Left ventricle myocardium superior (tissue), 1 donor: ENCODE measurements at regions not wholly inside any gene's neighbourhood (a gene's known extent, or its start where the extent isn't known, plus 50 kb on each side); places are given as distances from the start of the nearest gene placed in this dataset.
A peak's percentile ranks its signal among the peaks of the same experiment; 100 is the strongest.
"Not testable (repeated sequence)": the region's sequence is repeated elsewhere in the genome, so short reads cannot be mapped to it uniquely, and the experiment has no call there.

Source experiments
- ATAC-seq: fragments of 200-7000 bp; cut with Tn5 transposase; one replicate; pipeline ENCODE4 v1.9.1; 2020; ENCODE audit warnings: mild to moderate bottlenecking, moderate library complexity
- DNase-seq: peaks from one replicate; pipeline ENCODE4 v3.0.0-alpha.2; 2020
- intact Hi-C: fragments of 100-400 bp; cut with micrococcal nuclease; formaldehyde crosslinking; loops from one replicate; pipeline ENCODE4 v1.11.0; 2022
- donor health status: DM: no; HTN: yes; CAD: no; lungs with severe emphysema.

DNA sequence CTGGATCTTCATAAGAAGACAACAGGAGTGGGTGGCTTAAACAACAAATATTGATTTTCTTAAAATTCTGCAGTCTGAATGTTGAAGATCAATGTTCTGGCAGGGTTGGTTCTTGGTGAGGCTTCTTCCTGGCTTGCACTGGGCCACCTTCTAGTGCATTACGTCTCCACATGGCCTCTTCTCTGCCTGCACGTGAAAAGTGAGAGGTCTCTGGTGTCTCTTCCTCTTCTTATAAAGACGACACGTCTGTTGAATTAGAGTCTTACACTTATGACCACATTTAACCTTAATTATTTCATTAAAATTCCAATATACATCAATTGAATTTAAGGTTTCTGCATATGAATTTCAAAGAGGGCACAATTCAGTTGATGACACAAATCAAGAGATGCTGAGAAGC lies 1100.1 kb downstream of the TMEM121 start:
- DNase-seq, intact Hi-C loops, ATAC-seq: not testable (repeated sequence)

DNA sequence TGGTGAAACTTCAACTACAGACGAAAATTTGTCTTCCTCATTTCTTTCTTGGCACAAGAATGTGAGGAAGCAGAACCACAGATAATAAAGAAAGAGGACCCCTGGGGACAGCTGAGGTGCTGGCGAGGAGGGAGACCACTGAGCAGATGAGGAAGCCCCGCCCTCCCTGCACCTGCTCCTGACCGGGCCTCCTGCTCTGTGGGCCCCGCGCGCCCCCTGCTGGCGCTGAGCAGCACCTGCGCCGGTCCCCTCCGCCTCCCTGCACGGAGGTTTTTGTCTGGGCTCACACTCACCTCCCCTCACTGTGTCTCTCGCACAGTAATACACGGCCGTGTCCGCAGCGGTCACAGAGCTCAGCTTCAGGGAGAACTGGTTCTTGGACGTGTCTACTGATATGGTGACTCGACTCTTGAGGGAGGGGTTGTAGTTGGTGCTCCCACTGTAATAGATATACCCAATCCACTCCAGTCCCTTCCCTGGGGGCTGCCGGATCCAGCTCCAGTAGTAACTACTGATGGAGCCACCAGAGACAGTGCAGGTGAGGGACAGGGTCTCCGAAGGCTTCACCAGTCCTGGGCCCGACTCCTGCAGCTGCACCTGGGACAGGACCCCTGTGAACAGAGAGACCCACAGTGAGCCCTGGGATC lies 1100.7 kb downstream of the TMEM121 start:
- intact Hi-C loops, ATAC-seq: not testable (repeated sequence)

DNA sequence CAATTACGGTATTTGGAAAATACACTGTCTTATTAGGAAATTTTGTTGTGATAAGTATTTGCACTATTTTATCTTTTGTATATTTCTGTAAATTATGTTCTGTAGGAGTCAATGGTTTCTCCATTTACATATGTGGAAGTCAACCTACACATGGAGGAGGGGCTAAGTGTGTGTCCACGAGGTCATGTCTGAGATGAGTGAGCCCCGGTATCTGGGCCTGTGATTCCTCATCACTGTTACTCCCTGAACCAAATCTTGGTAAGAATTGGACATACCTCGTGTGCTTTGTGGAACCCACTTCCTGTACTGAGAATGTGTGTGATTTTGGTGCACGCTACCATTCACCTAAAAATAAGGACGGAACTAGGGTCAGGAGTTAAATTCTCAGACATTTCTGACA lies 1105.5 kb downstream of the TMEM121 start:
- ATAC-seq (no peak), DNase-seq (no peak)
- intact Hi-C loops: no loop called here

More for the DNA sequence above, 1100.7 kb downstream of the TMEM121 start:
- peak; percentile 68 for DNase-seq

DNA sequence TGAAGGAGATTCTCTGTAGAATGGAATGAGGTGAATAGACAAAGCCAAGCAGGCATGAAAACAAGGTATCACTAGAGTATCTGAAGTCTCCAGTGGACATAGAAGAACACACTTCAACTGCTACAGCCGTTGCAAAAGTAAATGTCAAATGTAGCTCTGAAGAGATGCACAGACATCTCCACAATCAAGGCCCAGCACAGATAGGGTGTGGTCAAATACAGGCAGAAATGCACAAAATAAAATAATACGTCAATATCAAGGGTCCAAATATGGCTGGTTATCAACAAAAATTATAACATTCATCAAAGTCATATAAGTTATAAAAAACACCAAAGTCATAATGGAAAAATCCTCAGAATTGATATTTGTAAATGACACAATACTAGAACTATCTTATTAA lies 1107.3 kb downstream of the TMEM121 start:
- DNase-seq (no peak), ATAC-seq (no peak)
- intact Hi-C loops: no loop called here

DNA sequence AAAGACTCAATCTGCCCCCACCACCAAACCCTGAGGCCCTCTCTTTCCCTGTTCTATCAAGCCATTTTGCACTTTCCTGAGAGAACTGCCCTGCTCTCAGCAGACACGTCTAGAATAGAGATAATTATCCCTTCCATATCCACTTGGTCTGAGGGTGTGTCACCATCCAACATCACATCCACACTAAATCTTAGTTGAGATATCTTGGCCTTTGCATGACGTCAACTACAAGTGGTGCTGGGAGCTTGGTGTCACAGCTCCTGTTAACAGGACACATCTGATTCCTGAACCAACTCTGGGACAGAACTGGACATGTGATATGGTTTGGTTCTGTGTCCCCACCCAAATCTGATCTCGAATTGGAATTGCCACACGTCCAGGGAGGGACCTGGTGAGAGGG lies 1109.2 kb downstream of the TMEM121 start:
- ATAC-seq (no peak), DNase-seq (no peak)
- intact Hi-C loops: no loop called here

DNA sequence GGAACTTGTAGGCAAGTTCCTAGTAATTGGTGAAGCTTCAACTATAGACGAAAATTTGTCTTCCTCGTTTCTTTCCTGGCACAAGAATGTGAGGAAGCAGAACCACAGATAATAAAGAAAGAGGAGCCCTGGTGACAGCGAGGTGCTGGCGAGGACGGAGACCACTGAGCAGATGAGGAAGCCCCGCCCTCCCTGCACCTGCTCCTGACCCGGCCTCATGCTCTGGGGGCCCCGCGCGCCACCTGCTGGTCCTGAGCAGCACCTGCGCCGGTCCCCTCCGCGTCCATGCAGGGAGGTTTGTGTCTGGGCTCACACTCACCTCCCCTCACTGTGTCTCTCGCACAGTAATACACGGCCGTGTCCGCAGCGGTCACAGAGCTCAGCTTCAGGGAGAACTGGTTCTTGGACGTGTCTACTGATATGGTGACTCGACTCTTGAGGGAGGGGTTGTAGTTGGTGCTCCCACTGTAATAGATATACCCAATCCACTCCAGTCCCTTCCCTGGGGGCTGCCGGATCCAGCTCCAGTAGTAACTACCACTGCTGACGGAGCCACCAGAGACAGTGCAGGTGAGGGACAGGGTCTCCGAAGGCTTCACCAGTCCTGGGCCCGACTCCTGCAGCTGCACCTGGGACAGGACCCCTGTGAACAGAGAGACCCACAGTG lies 1112.5 kb downstream of the TMEM121 start:
- DNase-seq, ATAC-seq, intact Hi-C loops: not testable (repeated sequence)

DNA sequence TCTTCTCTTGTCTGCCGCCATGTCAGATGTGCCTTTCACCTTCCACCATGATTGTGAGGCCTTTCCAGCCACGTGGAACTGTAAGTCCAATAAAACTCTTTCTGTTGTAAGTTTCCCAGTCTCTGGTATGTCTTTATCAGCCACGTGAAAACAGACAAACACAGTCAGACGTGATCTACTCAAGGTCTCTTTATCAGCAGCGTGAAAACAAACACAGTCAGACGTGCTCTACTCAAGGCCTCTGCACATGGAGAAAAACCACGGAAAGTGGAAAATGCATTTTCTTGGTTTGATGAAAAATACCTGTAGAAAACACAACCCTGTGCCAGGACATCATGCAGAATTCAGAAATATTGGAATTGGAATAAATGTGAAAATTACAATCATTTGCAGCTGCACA lies 1115.7 kb downstream of the TMEM121 start:
- intact Hi-C loops: no loop called here
- DNase-seq (no peak), ATAC-seq (no peak)

DNA sequence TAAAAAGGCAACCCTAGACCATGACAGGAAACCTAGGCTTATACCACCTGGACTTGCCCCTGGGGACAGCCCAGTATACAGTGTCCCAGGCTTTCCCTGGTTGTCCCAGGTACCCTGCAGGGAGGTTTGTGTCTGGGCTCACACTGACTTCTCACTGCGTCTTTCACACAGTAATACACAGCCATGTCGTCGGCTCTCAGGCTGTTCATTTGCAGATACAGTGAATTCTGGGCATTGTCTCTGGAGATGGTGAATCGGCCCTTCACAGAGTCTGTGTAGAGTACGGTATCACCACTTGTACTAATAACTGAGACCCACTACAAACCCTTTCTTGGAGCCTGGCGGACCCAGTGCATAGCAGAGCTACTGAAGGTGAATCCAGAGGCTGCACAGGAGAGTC lies 1116.6 kb downstream of the TMEM121 start:
- ATAC-seq, DNase-seq, intact Hi-C loops: not testable (repeated sequence)

DNA sequence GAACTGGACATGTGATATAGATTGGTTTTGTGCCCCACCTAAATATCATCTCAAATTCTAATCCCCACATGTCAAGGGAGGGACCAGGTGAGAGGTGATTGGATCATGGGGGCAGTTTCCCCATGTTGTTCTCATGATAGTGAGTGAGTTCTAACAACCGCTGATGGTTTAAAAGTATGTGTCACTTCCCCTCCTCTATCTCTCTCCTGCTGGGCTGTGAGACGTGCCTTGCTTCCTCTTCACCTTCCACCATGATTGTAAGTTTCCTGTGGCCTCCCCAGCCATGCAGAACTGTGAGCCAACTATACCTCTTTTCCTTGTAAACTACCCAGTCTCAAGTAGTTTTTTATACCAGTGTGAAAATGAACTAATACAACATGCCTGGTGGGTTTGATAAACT lies 1122.5 kb downstream of the TMEM121 start:
- ATAC-seq, intact Hi-C loops, DNase-seq: not testable (repeated sequence)

DNA sequence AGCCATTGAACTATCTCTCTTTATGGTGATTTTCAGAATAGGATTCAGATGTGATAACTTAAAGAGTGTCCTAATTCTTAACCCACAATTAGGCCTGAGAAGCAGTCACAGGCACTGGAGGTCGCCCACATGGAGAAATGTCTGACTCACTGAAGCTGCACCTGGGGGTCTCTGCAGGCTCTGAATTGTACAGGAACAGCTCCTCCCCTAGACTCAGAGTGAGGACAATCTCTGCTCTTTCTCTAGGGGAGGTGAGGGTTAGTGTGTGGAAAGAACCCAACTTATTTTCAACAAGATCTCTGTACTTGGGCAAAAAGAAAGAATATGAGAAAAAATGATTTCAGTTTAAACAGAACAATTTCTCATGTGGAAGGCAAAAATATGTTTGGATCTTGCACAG lies 1124.6 kb downstream of the TMEM121 start:
- no peak for DNase-seq
- ATAC-seq: no peak
- intact Hi-C loops: no loop called here

DNA sequence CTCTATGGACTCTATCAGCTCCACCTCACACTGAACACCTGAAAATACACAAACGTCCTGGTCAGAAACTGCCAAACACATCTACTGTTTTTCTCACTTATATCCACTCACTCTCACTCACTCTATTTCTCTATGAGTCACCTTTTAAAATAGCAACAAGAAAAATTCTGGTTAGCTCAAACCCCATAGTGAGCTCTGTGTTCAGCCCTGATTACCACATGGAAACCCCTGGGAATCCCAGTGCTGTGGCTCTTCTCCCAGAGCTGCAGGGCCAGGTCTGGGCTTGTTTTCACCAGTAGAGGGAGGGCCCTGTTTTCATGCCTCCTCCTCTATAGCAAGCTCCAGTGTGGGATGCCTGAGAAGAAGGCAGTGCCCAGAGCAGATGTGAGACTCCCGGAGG lies 1126.1 kb downstream of the TMEM121 start:
- DNase-seq (no peak), ATAC-seq (no peak)
- intact Hi-C loops: no loop called here

DNA sequence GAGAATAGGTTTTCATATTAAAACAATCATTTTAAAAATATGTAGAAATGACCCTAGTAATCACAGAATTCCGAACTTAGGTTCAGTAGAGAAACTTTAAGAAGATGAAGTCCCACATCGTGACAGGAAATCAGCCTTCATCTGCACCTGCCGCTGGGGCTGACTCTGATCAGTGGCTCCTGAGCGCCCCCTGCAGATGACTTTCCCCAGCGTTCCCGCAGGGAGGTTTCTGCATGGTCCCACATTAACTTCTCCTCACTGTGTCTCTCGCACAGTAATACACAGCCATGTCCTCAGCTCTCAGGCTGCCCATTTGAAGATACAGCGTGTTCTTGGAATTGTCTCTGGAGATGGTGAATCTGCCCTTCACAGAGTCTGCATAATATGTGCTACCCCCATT lies 1131.1 kb downstream of the TMEM121 start:
- intact Hi-C loops: no loop called here
- ATAC-seq: no peak
- no peak for DNase-seq

DNA sequence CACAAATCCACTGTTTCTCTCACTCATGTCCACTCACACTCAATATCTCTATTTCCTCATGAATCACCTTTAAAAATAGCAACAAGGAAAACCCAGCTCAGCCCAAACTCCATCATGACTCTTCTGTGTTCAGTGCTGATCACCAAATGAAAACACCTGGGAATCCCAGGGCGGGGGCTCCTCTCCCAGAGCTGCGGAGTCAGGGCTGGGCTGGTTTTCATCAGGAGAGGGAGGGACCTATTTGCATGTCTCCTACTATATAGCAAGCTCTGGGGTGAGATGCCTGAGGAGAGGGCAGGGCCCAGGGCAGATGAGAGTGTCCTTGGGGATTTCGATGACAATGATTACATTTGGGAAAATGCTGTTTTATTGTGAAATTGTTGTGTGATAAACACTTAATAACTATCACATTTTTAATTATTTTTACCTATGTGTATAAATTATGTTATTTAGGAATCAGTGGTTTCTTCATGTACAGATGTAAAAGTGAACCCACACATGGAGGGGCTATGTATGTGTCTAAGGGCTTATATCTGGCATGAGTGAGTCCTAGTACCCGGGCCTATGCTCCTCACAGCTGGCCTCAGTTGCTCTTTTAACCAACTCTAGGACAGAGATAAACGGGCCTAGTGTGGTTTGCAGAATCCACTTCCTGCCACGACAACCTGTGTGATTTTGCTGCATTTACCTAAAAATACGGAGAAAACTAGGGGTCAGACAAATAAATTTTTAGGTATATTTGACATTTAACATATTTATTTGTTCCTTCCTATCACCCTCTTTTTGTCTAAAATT lies 1131.9 kb downstream of the TMEM121 start:
- DNase-seq, intact Hi-C loops, ATAC-seq: not testable (repeated sequence)

DNA sequence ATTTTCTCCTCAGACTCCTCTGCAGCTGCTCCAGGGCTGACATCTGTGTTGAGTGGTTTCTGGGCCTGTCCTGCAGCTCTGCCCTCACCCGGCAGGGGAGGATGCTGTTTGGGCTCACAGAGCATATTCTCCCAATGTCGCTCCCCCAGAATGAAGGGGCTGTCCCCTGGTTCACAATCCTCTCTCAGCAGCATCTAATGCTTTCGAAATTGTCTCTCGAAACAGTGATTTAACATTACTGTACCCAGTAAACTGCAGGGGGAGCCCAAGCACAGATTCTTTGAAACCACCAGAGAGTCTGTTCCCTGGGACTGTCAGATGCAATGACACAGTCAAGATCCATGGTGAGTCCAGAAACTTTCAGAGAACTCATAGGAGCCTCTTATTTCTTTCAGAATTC lies 1135.2 kb downstream of the TMEM121 start:
- intact Hi-C loops, ATAC-seq, DNase-seq: not testable (repeated sequence)

DNA sequence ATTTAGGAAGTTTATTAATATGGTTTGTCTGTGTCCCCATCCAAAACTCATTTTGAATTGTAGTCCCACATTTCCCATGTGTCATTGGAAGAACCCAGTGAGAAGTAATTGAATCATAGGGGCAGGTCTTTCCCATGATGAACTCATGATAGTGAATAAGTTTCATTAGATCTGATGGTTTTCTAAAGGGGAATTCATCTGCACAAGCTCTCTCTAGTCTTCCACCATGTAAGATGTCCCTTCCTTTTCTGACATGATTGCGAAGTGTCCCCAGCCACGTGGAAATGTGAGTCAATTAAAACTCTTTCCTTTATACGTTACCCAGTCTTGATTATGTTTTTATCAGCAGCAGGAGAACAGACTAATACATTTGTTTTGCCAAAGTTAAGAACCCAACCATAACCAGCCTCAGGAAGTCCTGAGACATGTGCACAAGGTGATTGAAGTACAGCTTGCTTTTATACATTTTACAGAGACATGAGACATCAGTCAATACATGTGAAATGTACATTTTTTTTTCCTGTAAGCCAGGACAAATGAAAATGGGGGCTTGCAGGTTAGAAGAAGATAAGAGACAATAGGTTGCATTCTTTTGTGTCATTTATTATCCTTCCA lies 1136.7 kb downstream of the TMEM121 start:
- DNase-seq (no peak), ATAC-seq (no peak)
- intact Hi-C loops: no loop called here

DNA sequence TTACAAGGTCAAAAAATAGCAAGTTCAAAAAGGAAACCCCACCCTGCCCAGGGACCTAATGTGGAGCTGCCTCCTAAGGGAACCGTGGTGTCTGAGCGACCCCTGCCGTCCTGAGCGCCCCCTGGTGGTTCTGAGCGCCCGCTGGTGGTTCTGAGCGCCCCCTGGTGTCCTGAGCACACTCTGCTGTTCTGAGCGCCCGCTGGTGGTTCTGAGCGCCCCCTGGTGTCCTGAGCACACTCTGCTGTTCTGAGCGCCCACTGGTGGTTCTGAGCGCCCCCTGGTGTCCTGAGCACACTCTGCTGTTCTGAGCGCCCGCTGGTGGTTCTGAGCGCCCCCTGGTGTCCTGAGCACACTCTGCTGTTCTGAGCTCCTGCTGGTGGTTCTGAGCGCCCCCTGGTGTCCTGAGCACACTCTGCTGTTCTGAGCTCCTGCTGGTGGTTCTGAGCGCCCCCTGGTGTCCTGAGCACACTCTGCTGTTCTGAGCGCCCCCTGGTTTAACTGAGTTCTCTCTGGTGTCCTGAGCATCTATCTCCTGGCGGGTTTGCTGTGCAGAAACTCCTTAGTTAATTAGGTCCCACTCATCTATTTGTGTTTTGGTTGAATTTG lies 1137.5 kb downstream of the TMEM121 start:
- ATAC-seq, DNase-seq, intact Hi-C loops: not testable (repeated sequence)

DNA sequence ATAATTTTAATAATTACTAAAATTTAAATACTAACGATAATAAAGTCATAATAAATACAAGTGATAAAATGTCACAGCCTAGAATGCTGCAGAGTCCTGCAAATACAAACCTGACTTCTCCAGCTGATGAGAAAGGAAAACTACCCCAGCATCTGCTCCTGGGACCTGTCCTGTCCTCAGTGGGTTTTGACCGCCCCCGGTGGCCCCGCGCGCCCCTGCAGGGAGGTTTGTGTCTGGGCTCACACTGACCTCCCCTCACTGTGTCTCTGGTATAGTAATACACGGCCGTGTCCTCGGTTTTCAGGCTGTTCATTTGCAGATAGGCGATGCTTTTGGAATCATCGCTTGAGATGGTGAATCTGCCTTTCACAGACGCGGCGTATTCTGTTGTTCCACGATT lies 1139.4 kb downstream of the TMEM121 start:
- intact Hi-C loops: no loop called here
- DNase-seq (no peak), ATAC-seq (no peak)

DNA sequence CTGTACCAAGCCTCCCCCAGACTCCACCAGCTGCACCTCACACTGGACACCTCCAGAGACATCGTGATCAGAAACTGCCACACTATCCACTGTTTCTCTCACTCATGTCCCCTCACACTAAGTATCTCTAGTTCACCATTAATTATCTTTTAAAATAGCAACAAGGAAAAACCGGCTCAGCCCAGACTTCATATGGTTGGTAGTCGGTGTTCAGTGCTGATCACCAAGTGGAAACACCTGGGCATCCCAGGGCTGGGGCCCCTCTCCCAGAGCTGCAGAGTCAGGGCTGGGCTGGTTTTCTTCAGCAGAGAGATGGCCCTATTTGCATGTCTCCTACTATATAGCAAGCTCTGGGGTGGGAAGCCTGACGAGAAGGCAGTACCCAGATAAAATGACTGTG lies 1140.0 kb downstream of the TMEM121 start:
- DNase-seq: no peak
- no peak for ATAC-seq
- intact Hi-C loops: no loop called here

DNA sequence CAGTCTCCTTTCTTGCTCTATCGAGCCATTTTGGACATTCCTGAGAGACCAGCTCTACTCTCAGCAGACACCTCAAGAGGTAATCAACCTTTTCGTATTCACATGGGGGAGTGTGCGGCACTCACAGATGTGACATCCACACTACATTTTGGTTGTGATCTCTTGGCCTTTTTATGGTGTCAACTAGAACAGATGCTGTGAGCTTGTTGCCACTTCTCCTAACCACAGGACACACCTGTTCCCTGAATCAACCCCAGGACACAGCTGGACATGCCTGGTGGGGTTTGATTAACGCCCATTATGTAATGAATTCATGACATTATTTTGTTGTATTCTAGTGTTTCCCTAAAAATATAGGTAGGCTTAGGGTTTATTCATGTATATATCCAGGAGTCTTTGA lies 1143.6 kb downstream of the TMEM121 start:
- intact Hi-C loops: no loop called here
- DNase-seq: no peak
- no peak for ATAC-seq
